ENCODE measurements at regions not wholly inside any gene's neighbourhood (a gene's known extent, or its start where the extent isn't known, plus 50 kb on each side); places are given as distances from the start of the nearest gene placed in this dataset.
"Not testable (repeated sequence)": the region's sequence is repeated elsewhere in the genome, so short reads cannot be mapped to it uniquely, and the experiment has no call there.

DNA sequence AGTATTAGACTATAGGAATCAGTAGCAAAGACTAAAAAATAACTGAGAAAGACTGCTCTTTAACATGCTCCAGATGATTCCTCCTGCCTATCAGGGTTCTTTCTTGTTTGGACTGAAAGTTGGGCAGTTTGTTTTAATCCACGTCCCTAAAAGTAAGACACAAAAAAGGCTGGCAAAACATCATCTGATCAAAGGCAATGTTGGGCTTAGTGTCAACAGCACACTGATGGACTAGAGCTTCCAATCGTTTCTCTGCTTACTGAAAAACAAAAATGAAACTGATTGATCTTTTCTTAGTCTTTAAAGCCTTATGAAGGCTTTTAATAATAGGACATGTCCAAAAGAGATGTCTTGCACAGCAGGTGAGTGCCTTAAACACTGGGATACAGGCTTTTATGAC lies 1567.9 kb upstream of the PRR20A start:
- no peak for DNase-seq (ENCODE audit: low spot score)
- ChIA-PET POLR2A (ENCODE audit: low non-redundant PET) (no interaction called here), CTCF (no interaction called here)
- H3K27ac ChIP-seq, result no peak overlapping the region
- TF ChIP-seq, protein P1, sequence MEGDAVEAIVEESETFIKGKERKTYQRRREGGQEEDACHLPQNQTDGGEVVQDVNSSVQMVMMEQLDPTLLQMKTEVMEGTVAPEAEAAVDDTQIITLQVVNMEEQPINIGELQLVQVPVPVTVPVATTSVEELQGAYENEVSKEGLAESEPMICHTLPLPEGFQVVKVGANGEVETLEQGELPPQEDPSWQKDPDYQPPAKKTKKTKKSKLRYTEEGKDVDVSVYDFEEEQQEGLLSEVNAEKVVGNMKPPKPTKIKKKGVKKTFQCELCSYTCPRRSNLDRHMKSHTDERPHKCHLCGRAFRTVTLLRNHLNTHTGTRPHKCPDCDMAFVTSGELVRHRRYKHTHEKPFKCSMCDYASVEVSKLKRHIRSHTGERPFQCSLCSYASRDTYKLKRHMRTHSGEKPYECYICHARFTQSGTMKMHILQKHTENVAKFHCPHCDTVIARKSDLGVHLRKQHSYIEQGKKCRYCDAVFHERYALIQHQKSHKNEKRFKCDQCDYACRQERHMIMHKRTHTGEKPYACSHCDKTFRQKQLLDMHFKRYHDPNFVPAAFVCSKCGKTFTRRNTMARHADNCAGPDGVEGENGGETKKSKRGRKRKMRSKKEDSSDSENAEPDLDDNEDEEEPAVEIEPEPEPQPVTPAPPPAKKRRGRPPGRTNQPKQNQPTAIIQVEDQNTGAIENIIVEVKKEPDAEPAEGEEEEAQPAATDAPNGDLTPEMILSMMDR (conservative IDR thresholded peaks at IDR 0.05; ENCODE audit: low read depth), result no peak

DNA sequence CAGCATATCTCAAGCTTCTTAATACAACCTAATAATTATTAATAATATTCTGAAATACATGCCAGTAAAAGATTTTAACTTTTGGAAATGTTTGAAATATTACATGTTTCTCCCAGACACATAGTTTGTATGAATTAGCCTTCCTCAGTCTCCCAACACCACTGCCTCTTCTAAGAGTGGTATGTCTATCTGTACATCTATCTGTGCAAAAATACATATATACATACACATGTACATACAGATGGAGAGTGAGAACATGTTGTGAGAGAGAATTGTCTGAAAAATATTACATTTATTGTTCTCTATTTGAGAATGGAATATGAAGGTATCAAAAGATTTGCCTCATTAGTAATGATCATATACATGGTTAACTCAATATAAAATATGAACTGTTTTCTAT lies 1567.2 kb upstream of the PRR20A start:
- H3K27ac ChIP-seq, result no peak overlapping the region
- ChIA-PET POLR2A (ENCODE audit: low non-redundant PET) (no interaction called here), CTCF (no interaction called here)
- TF ChIP-seq, protein P1 (conservative IDR thresholded peaks at IDR 0.05; ENCODE audit: low read depth), result no peak
- no peak for DNase-seq (ENCODE audit: low spot score)

DNA sequence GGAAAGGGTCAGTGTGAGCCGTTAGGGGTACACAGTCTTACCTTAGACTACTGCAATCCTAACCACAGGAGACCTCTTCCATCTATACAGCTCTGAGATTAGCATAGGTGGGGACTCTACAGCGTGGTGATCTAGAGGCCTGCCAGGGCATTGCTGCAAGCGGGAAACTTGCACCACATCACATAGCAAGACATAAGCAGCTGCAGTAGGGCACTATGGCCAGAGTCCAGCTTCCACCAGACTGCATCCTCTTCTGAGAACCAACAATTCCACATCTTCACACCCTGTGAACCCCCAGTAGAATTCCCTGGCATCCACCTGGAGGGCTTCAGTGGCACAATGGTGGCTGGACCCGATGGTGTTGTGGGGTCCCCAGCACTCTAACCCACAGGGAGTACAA lies 1564.3 kb upstream of the PRR20A start:
- DNase-seq (ENCODE audit: low spot score), result no peak
- ChIA-PET POLR2A (ENCODE audit: low non-redundant PET) (no interaction called here), CTCF (no interaction called here)
- TF ChIP-seq, protein P1 (conservative IDR thresholded peaks at IDR 0.05; ENCODE audit: low read depth), result no peak
- no peak overlapping the region for H3K27ac ChIP-seq

DNA sequence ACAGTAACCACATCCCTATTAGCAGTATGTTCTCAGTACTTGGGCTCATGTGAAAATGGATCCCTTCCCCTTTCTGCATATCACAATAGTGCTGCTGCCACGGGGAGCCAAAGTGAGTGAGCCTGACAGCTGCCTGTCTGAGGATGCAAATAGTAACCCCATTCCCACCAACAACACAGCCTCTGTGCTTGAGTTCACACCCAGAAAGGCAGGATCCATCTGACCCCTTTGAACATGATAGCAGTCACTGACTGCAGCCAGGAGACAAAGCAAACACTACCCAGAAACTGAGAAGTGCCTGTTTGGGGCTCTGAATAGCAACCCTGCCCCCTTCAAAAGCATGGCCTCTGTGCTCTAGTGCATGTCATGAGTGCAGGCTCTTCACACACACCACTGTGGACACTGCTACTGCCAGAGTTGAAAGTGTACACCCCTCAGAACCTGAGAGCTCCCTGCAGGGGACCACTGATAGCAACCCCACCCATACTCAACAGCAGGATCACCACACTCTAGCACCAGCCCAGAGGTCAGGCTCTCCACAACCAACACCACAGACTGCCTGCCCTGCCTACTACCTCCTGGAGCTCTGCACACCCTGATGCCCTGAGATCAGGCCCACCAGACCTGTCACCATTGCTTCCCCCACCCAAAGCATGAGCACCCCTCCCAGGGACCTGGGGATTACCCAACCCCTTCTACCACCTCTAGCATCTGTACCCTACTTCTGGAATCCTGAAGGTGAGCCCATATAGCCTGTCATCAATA lies 1563.5 kb upstream of the PRR20A start:
- POLR2A ChIA-PET (ENCODE audit: low non-redundant PET), result no interaction called here
- no peak overlapping the region for H3K27ac ChIP-seq
- CTCF ChIA-PET, result no interaction called here

DNA sequence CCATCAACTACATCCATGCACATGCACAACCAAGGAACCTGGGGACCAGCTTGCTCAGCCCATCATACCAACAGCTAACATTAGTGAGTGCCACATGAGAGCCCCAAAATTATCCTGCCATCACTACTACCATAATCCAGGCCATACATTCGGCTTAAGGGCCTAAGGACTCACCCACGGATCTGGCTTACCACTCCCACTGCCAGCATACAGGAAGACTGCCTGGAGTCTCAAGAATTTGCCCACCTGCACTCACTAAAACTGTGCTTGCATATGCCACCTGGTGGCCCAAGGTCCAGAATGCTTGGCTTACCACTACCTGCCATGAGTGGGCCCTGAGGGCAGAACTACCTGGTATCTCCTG lies 1562.9 kb upstream of the PRR20A start:
- ChIA-PET POLR2A (ENCODE audit: low non-redundant PET) (no interaction called here), CTCF (no interaction called here)
- no peak overlapping the region for H3K27ac ChIP-seq
- TF ChIP-seq, protein P1 (conservative IDR thresholded peaks at IDR 0.05; ENCODE audit: low read depth), result no peak
- DNase-seq (ENCODE audit: low spot score), result no peak

More for the DNA sequence above, 1563.5 kb upstream of the PRR20A start:
- DNase-seq (ENCODE audit: low spot score), result no peak
- TF ChIP-seq, protein P1 (conservative IDR thresholded peaks at IDR 0.05; ENCODE audit: low read depth), result no peak

DNA sequence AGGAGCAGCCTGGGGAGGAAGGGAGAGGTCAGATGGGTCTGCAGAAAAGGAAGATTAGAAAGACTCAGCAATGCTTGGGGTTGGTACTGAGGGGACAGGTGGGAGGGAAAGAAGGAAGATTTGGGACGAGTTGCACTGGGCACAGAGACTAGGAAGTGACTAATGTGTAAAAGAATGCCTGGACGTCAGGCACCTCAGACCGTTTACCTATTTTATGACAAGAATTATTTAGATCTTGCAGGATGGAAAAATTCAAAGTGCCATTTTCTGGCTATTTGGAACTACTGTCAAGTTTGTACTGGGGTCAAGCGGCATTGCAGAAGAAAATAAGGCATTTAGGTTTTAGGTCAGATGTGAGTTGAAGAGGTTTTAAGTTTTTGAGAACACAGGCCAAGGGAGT lies 1558.4 kb upstream of the PRR20A start:
- CTCF ChIA-PET; H3K27ac ChIP-seq; POLR2A ChIA-PET (ENCODE audit: low non-redundant PET); DNase-seq (ENCODE audit: low spot score): not testable (repeated sequence)

DNA sequence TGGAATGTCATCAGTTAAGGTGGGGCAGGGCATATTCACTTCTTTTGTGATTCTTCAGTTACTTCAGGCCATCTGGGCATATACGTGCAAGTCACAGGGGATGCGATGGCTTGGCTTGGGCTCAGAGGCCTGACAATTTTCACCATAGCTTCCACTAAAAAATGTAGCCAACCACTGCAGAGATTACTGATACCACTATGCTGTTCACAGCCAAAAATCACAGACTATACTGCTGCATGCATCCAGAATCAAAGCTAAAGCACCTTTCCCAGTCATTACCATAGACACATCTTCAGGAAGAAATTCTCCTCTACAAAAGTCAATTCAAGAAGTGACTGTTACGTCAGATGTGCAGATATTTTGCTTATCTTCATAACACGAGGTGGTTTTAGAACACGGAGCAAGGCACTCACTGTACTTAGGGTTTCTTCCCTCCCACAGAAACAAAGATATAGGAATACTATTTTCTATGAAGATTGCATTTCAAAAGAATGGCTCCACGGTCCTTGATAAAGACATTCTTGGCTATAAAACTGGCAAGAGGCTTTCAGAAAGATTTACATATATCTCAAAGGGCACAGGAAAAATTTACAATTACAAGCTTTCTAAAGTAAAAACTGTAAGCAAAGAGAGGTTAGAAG lies 1556.6 kb upstream of the PRR20A start:
- H3K27ac ChIP-seq, result no peak overlapping the region
- POLR2A ChIA-PET (ENCODE audit: low non-redundant PET), result no interaction called here
- TF ChIP-seq, protein P1 (conservative IDR thresholded peaks at IDR 0.05; ENCODE audit: low read depth), result no peak
- CTCF ChIA-PET, result no interaction called here
- DNase-seq (ENCODE audit: low spot score), result no peak

All from RWPE1 (cell line).